ENCODE measurements at regions not wholly inside any gene's neighbourhood (a gene's known extent, or its start where the extent isn't known, plus 50 kb on each side); places are given as distances from the start of the nearest gene placed in this dataset.

DNA sequence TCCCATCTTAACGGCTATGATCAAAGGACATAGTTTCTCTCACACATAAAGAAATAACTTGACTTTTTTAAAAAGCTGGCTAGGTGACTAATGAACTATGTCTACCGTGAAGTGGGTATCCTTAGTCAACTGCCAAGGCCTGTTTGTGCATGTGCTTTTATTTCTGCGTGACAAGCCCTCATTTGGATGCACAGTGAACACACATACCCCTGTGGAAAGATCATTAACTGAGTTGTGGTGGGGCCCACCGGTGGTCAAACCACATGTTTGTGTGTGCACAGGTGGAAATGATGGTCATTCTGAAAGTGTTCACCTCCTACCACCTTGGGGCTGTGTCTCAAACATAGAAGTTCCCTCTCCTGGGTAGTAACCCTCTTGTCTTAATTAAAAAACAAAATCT lies 256.1 kb upstream of the SALL1 start:
- no peaks in the 10 kb centered on the region for H3K36me3 Mint-ChIP-seq (ENCODE audit: unreplicated experiment)
- no peaks in the 10 kb centered on the region for H3K9me3 Mint-ChIP-seq (ENCODE audit: unreplicated experiment)
- no peak for DNase-seq
- no peak overlapping the region for H3K4me3 Mint-ChIP-seq (ENCODE audit: unreplicated experiment)
- no peak overlapping the region for H3K27ac Mint-ChIP-seq (ENCODE audit: unreplicated experiment)
- TF ChIP-seq CTCF (IDR thresholded peaks at IDR 0.05; ENCODE audit: partially characterized antibody, unreplicated experiment), result no peak
- H3K4me1 Mint-ChIP-seq (ENCODE audit: low read depth, unreplicated experiment), result peaks cover 13% of the 10 kb centered on the region
- no peaks in the 10 kb centered on the region for H3K27me3 Mint-ChIP-seq (ENCODE audit: unreplicated experiment)

GRCh38 chr16:51405361-51405760 lies 254.3 kb upstream of the SALL1 start:
- Mint-ChIP-seq H3K4me3 (ENCODE audit: unreplicated experiment) (no peak overlapping the region), H3K9me3 (ENCODE audit: unreplicated experiment) (no peaks in the 10 kb centered on the region), H3K36me3 (ENCODE audit: unreplicated experiment) (peaks cover 11% of the 10 kb centered on the region), H3K27me3 (ENCODE audit: unreplicated experiment) (no peaks in the 10 kb centered on the region), H3K4me1 (ENCODE audit: low read depth, unreplicated experiment) (peaks cover 13% of the 10 kb centered on the region), H3K27ac (ENCODE audit: unreplicated experiment) (no peak overlapping the region)
- DNase-seq, result no peak
- no peak for TF ChIP-seq CTCF (IDR thresholded peaks at IDR 0.05; ENCODE audit: partially characterized antibody, unreplicated experiment)

DNA sequence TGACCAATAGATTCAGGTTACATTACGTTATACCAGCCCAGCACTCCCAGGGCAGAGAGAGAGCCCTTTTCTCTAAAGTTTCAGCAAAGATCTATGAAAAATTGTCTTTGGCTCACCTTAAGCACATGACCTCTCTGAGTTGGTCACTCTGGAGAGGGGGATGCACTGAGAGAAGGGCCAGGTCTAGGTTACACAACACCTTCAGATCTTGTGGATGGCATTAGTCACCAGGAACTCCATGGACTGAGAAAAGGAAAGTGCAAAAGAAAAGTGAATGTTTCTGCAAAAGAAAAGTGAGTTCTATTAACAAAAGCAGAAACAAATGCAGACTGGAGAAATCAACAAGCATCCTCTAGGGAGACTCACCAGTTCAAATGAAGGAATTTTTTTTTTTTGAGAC lies 253.3 kb upstream of the SALL1 start:
- no peak for TF ChIP-seq CTCF (IDR thresholded peaks at IDR 0.05; ENCODE audit: partially characterized antibody, unreplicated experiment)
- Mint-ChIP-seq H3K4me3 (ENCODE audit: unreplicated experiment) (no peak overlapping the region), H3K36me3 (ENCODE audit: unreplicated experiment) (peaks cover 11% of the 10 kb centered on the region), H3K27ac (ENCODE audit: unreplicated experiment) (no peak overlapping the region), H3K4me1 (ENCODE audit: low read depth, unreplicated experiment) (peaks cover 12% of the 10 kb centered on the region), H3K9me3 (ENCODE audit: unreplicated experiment) (no peaks in the 10 kb centered on the region), H3K27me3 (ENCODE audit: unreplicated experiment) (no peaks in the 10 kb centered on the region)
- DNase-seq, result no peak

GRCh38 chr16:51402785-51403184 lies 251.7 kb upstream of the SALL1 start:
- no peak overlapping the region for H3K4me3 Mint-ChIP-seq (ENCODE audit: unreplicated experiment)
- no peak for TF ChIP-seq CTCF (IDR thresholded peaks at IDR 0.05; ENCODE audit: partially characterized antibody, unreplicated experiment)
- no peak for DNase-seq
- H3K27ac Mint-ChIP-seq (ENCODE audit: unreplicated experiment), result no peak overlapping the region
- H3K9me3 Mint-ChIP-seq (ENCODE audit: unreplicated experiment), result peaks cover 2% of the 10 kb centered on the region
- H3K27me3 Mint-ChIP-seq (ENCODE audit: unreplicated experiment), result no peaks in the 10 kb centered on the region
- no peaks in the 10 kb centered on the region for H3K4me1 Mint-ChIP-seq (ENCODE audit: low read depth, unreplicated experiment)
- peaks cover 16% of the 10 kb centered on the region for H3K36me3 Mint-ChIP-seq (ENCODE audit: unreplicated experiment)

- DNase-seq, result no peak
- no peak overlapping the region for H3K4me3 Mint-ChIP-seq (ENCODE audit: unreplicated experiment)
- H3K27ac Mint-ChIP-seq (ENCODE audit: unreplicated experiment), result no peak overlapping the region
- H3K36me3 Mint-ChIP-seq (ENCODE audit: unreplicated experiment), result peaks cover 19% of the 10 kb centered on the region
- TF ChIP-seq CTCF (IDR thresholded peaks at IDR 0.05; ENCODE audit: partially characterized antibody, unreplicated experiment), result no peak
- no peaks in the 10 kb centered on the region for H3K4me1 Mint-ChIP-seq (ENCODE audit: low read depth, unreplicated experiment)
- no peaks in the 10 kb centered on the region for H3K27me3 Mint-ChIP-seq (ENCODE audit: unreplicated experiment)
- peaks cover 2% of the 10 kb centered on the region for H3K9me3 Mint-ChIP-seq (ENCODE audit: unreplicated experiment)
These were observed 251.2 kb upstream of the SALL1 start for GRCh38 chr16:51402298-51402697.

Measured in glutamatergic neuron (in vitro differentiated cells).